Liver (tissue), 8 donors: ENCODE measurements at regions not wholly inside any gene's neighbourhood (a gene's known extent, or its start where the extent isn't known, plus 50 kb on each side); places are given as distances from the start of the nearest gene placed in this dataset.
"Not testable (repeated sequence)": the region's sequence is repeated elsewhere in the genome, so short reads cannot be mapped to it uniquely, and the experiment has no call there.

ENCODE experiments used
- DNase-seq: peaks from one replicate; pipeline ENCODE4 v3.0.0-alpha.2; 2017; ENCODE audit warnings: low spot score
- H3K27ac ChIP-seq, 2 donors: one replicate each; pipeline ENCODE4 v1.7.0; 2013; ENCODE audit warnings: inconsistent platforms in 2 of 2, low read length in 2 of 2, control low read depth in 1 of 2, low read depth in 1 of 2, mild to moderate bottlenecking in 1 of 2
- H3K27me3 ChIP-seq, 4 donors: one replicate each; pipeline versions ENCODE4 v1.6.1 to v1.7.0; 2013; ENCODE audit warnings: low read length in 3 of 4, inconsistent platforms in 1 of 4, mild to moderate bottlenecking in 1 of 4, moderate library complexity in 1 of 4; ENCODE audit not compliant: control insufficient read depth in 4 of 4, insufficient read depth in 4 of 4
- H3K36me3 ChIP-seq, 4 donors: one replicate each; pipeline versions ENCODE4 v1.6.1 to v1.7.0; 2013; ENCODE audit warnings: low read length in 3 of 4, mild to moderate bottlenecking in 3 of 4, low read depth in 1 of 4, moderate library complexity in 1 of 4; ENCODE audit not compliant: control insufficient read depth in 4 of 4, insufficient read depth in 3 of 4
- H3K4me1 ChIP-seq, 4 donors: one replicate each; pipeline versions ENCODE4 v1.6.1 to v1.7.0; 2013; ENCODE audit warnings: low read length in 3 of 4, mild to moderate bottlenecking in 3 of 4, moderate library complexity in 1 of 4; ENCODE audit not compliant: control insufficient read depth in 4 of 4, insufficient read depth in 4 of 4
- H3K4me3 ChIP-seq, 3 donors: one replicate each; pipeline versions ENCODE4 v1.6.1 to v1.7.0; 2013; ENCODE audit warnings: low read length in 3 of 3, control low read depth in 1 of 3, low read depth in 1 of 3, mild to moderate bottlenecking in 1 of 3
- H3K9ac ChIP-seq, 2 donors: one replicate each; pipeline ENCODE4 v1.7.0; 2013; ENCODE audit warnings: low read length in 2 of 2, mild to moderate bottlenecking in 2 of 2, moderate library complexity in 2 of 2, control low read depth in 1 of 2, low read depth in 1 of 2
- H3K9me3 ChIP-seq, 4 donors: one replicate each; pipeline versions ENCODE4 v1.6.1 to v1.7.0; 2013; ENCODE audit warnings: low read length in 3 of 4; ENCODE audit not compliant: control insufficient read depth in 4 of 4
- EGR1 ChIP-seq, 2 donors: IDR thresholded peaks; 2 replicates each; pipeline ENCODE4 v1.6.1; 2016 to 2018; ENCODE audit warnings: antibody characterized with exemption in 2 of 2, low read depth in 2 of 2
- FOXA1 ChIP-seq: IDR thresholded peaks from 2 replicates; pipeline ENCODE4 v1.6.1; 2016; ENCODE audit warnings: antibody characterized with exemption
- FOXA2 ChIP-seq: IDR thresholded peaks from 2 replicates; pipeline ENCODE4 v1.6.1; 2016; ENCODE audit warnings: antibody characterized with exemption
- HNF4A ChIP-seq, 2 donors: conservative IDR thresholded peaks; 2 replicates each; pipeline ENCODE4 v1.6.1; 2016; ENCODE audit warnings: antibody characterized with exemption in 2 of 2, mild to moderate bottlenecking in 2 of 2
- JUND ChIP-seq, 2 donors: IDR thresholded peaks; 2 replicates each; pipeline ENCODE4 v1.6.1; 2016; ENCODE audit warnings: antibody characterized with exemption in 2 of 2
- NR2F2 ChIP-seq: IDR thresholded peaks from 2 replicates; pipeline ENCODE4 v1.6.1; 2016; ENCODE audit warnings: antibody characterized with exemption
- RAD21 ChIP-seq, 2 donors: IDR thresholded peaks; 2 replicates each; pipeline ENCODE4 v1.6.1; 2016; ENCODE audit warnings: antibody characterized with exemption in 2 of 2, mild to moderate bottlenecking in 2 of 2
- RXRA ChIP-seq, 2 donors: IDR thresholded peaks; 2 replicates each; pipeline ENCODE4 v1.6.1; 2017 to 2018; ENCODE audit warnings: antibody characterized with exemption in 2 of 2, mild to moderate bottlenecking in 1 of 2
- SP1 ChIP-seq: IDR thresholded peaks from 2 replicates; pipeline ENCODE4 v1.6.1; 2018; ENCODE audit warnings: antibody characterized with exemption, mild to moderate bottlenecking
- YY1 ChIP-seq: IDR thresholded peaks from 2 replicates; pipeline ENCODE4 v1.6.1; 2016; ENCODE audit warnings: antibody characterized with exemption, mild to moderate bottlenecking
- WGBS: extraction: QIAGEN DNeasy Blood & Tissue Kit; methylation state at CpG from one replicate; pipeline ENCODE4 v1.1.7; 2013; 5-methylcytosine and 5-hydroxymethylcytosine counted together
- TF ChIP-seq, protein P1 (sequence below): IDR thresholded peaks from 2 replicates; pipeline ENCODE4 v1.6.1; 2016; ENCODE audit warnings: antibody characterized with exemption, mild to moderate bottlenecking
- TF ChIP-seq, protein P2 (sequence below): IDR thresholded peaks from 2 replicates; pipeline ENCODE4 v1.6.1; 2016; ENCODE audit warnings: antibody characterized with exemption
- TF ChIP-seq, protein P3 (sequence below): IDR thresholded peaks from 2 replicates; pipeline ENCODE4 v1.6.1; 2016; ENCODE audit warnings: antibody characterized with exemption
- TF ChIP-seq, protein P4 (sequence below): fragments of 150-350 bp; IDR thresholded peaks from 2 replicates; pipeline ENCODE4 v1.5.1; 2017; ENCODE audit warnings: improper control_type of control experiment, low read depth, low read length; ENCODE audit not compliant: missing input control
- donor health status: healthy.
- donor health status: healthy.
- donor health status: healthy.
- donor health status: healthy.
- donor health status: healthy.

DNA sequence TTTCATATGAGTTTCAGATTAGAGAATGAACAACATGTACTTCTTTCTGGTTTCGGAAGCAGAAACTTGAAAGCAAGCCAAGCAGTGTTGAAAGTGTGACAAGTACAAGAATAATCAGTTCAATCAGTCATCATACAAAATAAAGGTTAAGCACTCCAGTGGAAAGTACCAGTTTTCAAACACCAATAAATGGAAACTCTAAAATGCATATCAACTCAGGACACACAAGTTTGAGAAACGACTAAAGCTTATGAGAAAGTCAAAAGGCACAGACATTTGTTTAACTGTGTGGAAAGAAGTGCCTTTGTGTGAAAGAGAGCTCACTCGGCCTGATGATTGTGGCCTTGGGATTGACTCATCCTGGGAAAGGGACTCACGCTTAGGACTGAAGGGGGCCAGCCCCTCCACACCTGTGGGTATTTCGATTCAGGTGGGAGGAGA lies 60.6 kb upstream of the AKR1C1 start:
- H3K4me1 ChIP-seq: peaks cover 0 to 14% (median 5%) of the 10 kb centered on the region in 4 donors
- no peaks in the 10 kb centered on the region for H3K36me3 ChIP-seq
- peak overlapping the region; percentile 60 to 79 for H3K9ac ChIP-seq
- 31% methylated on average over 5 of the region's 5 CpGs for WGBS
- no peaks in the 10 kb centered on the region for H3K27me3 ChIP-seq
- no peaks in the 10 kb centered on the region for H3K9me3 ChIP-seq
- peak overlapping the region; percentile 77 to 93 for H3K27ac ChIP-seq
- DNase-seq: no peak
- no peak overlapping the region for H3K4me3 ChIP-seq
- TF ChIP-seq, protein P1, sequence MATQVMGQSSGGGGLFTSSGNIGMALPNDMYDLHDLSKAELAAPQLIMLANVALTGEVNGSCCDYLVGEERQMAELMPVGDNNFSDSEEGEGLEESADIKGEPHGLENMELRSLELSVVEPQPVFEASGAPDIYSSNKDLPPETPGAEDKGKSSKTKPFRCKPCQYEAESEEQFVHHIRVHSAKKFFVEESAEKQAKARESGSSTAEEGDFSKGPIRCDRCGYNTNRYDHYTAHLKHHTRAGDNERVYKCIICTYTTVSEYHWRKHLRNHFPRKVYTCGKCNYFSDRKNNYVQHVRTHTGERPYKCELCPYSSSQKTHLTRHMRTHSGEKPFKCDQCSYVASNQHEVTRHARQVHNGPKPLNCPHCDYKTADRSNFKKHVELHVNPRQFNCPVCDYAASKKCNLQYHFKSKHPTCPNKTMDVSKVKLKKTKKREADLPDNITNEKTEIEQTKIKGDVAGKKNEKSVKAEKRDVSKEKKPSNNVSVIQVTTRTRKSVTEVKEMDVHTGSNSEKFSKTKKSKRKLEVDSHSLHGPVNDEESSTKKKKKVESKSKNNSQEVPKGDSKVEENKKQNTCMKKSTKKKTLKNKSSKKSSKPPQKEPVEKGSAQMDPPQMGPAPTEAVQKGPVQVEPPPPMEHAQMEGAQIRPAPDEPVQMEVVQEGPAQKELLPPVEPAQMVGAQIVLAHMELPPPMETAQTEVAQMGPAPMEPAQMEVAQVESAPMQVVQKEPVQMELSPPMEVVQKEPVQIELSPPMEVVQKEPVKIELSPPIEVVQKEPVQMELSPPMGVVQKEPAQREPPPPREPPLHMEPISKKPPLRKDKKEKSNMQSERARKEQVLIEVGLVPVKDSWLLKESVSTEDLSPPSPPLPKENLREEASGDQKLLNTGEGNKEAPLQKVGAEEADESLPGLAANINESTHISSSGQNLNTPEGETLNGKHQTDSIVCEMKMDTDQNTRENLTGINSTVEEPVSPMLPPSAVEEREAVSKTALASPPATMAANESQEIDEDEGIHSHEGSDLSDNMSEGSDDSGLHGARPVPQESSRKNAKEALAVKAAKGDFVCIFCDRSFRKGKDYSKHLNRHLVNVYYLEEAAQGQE: peak; percentile 70
- TF ChIP-seq, protein P2, sequence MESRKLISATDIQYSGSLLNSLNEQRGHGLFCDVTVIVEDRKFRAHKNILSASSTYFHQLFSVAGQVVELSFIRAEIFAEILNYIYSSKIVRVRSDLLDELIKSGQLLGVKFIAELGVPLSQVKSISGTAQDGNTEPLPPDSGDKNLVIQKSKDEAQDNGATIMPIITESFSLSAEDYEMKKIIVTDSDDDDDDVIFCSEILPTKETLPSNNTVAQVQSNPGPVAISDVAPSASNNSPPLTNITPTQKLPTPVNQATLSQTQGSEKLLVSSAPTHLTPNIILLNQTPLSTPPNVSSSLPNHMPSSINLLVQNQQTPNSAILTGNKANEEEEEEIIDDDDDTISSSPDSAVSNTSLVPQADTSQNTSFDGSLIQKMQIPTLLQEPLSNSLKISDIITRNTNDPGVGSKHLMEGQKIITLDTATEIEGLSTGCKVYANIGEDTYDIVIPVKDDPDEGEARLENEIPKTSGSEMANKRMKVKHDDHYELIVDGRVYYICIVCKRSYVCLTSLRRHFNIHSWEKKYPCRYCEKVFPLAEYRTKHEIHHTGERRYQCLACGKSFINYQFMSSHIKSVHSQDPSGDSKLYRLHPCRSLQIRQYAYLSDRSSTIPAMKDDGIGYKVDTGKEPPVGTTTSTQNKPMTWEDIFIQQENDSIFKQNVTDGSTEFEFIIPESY: no peak
- TF ChIP-seq EGR1 (IDR thresholded peaks at IDR 0.05; ENCODE audit: low read depth in 2 of 2) (peak in 1 of 2 donors; percentile 38), SP1 (peak; percentile 71), FOXA1 (no peak), FOXA2 (peak; percentile 50), NR2F2 (peak; percentile 22), YY1 (peak; percentile 63), HNF4A (conservative IDR thresholded peaks at IDR 0.05) (peak; percentile 32 to 55), RXRA (IDR thresholded peaks at IDR 0.05) (peak; percentile 60 to 65), RAD21 (IDR thresholded peaks at IDR 0.05) (peak in 1 of 2 donors; percentile 60), JUND (IDR thresholded peaks at IDR 0.05) (peak; percentile 20 to 60)
- TF ChIP-seq, protein P3, sequence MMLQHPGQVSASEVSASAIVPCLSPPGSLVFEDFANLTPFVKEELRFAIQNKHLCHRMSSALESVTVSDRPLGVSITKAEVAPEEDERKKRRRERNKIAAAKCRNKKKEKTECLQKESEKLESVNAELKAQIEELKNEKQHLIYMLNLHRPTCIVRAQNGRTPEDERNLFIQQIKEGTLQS: peak; percentile 27
- TF ChIP-seq, protein P4, sequence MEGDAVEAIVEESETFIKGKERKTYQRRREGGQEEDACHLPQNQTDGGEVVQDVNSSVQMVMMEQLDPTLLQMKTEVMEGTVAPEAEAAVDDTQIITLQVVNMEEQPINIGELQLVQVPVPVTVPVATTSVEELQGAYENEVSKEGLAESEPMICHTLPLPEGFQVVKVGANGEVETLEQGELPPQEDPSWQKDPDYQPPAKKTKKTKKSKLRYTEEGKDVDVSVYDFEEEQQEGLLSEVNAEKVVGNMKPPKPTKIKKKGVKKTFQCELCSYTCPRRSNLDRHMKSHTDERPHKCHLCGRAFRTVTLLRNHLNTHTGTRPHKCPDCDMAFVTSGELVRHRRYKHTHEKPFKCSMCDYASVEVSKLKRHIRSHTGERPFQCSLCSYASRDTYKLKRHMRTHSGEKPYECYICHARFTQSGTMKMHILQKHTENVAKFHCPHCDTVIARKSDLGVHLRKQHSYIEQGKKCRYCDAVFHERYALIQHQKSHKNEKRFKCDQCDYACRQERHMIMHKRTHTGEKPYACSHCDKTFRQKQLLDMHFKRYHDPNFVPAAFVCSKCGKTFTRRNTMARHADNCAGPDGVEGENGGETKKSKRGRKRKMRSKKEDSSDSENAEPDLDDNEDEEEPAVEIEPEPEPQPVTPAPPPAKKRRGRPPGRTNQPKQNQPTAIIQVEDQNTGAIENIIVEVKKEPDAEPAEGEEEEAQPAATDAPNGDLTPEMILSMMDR: no peak

DNA sequence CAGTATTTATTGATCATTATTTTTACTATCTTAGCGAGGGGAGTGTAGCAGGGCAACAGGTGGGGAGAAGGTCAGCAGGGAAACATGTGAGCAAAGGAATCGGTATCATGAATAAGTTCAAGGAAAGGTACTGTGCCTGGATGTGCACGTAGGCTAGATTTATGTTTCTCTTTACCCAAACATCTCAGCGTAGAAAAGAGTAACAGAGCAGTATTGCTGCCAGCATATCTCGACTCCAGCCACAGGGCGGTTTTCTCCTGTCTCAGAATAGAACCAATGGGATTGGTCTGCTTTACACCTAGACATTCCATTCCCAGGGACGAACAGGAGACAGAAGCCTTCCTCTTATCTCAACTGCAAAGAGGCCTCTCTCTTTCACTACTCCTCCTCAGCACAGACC lies 60.1 kb upstream of the AKR1C1 start:
- not testable (repeated sequence) for H3K9me3 ChIP-seq, H3K36me3 ChIP-seq, H3K4me3 ChIP-seq, DNase-seq, H3K9ac ChIP-seq, H3K27me3 ChIP-seq
- Histone ChIP-seq H3K27ac (peak overlapping the region; percentile 77 to 93), H3K4me1 (peaks cover 0 to 14% (median 5%) of the 10 kb centered on the region in 4 donors)
- 65% methylated on average over 7 of the region's 7 CpGs for WGBS

DNA sequence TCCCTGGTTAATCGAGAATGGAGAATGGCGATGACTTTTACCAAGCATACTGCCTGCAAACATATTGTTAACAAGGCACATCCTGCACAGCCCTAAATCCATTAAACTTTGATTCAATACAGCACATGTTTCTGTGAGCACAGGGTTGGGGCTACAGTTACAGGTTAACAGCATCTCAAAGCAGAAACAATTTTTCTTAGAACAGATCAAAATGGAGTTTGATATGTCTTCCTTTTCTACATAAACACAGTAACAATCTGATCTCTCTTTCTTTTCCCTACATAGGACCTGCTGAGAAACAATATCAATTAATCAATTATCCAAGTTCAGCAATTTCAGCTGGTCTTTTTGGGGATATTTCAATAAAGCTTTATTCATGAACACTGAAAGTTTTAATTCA lies 59.5 kb upstream of the AKR1C1 start:
- 100% methylated on average over 2 of the region's 2 CpGs for WGBS
- not testable (repeated sequence) for H3K27ac ChIP-seq, H3K27me3 ChIP-seq, H3K36me3 ChIP-seq, DNase-seq, H3K9me3 ChIP-seq, H3K9ac ChIP-seq, H3K4me3 ChIP-seq
- H3K4me1 ChIP-seq: peaks cover 0 to 14% (median 5%) of the 10 kb centered on the region in 4 donors
